ENCODE measurements at regions not wholly inside any gene's neighbourhood (a gene's known extent, or its start where the extent isn't known, plus 50 kb on each side); places are given as distances from the start of the nearest gene placed in this dataset.

- no peak for TF ChIP-seq POLR2A (IDR thresholded peaks at IDR 0.05)
- TF ChIP-seq, protein P1, sequence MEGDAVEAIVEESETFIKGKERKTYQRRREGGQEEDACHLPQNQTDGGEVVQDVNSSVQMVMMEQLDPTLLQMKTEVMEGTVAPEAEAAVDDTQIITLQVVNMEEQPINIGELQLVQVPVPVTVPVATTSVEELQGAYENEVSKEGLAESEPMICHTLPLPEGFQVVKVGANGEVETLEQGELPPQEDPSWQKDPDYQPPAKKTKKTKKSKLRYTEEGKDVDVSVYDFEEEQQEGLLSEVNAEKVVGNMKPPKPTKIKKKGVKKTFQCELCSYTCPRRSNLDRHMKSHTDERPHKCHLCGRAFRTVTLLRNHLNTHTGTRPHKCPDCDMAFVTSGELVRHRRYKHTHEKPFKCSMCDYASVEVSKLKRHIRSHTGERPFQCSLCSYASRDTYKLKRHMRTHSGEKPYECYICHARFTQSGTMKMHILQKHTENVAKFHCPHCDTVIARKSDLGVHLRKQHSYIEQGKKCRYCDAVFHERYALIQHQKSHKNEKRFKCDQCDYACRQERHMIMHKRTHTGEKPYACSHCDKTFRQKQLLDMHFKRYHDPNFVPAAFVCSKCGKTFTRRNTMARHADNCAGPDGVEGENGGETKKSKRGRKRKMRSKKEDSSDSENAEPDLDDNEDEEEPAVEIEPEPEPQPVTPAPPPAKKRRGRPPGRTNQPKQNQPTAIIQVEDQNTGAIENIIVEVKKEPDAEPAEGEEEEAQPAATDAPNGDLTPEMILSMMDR (IDR thresholded peaks at IDR 0.05) = no peak
These were observed 282.4 kb downstream of the ABCC12 start for GRCh38 chr16:47873434-47873833.
